NCI-H1436 (cell line): ENCODE measurements at regions not wholly inside any gene's neighbourhood (a gene's known extent, or its start where the extent isn't known, plus 50 kb on each side); places are given as distances from the start of the nearest gene placed in this dataset.
"Not testable (repeated sequence)": the region's sequence is repeated elsewhere in the genome, so short reads cannot be mapped to it uniquely, and the experiment has no call there.

Source experiments
- DNase-seq: peaks from one replicate; lab custom pipeline; 2025; lab: John Stamatoyannopoulos, UW

- DNase-seq: peak; percentile 42
Observed at GRCh38 chr5:36739751-36740221, 133.4 kb downstream of the SLC1A3 start.

- no peak for DNase-seq
Observed at GRCh38 chr5:36740259-36740898, 134.0 kb downstream of the SLC1A3 start.

GRCh38 chr5:36741128-36741527, 134.7 kb downstream of the SLC1A3 start:
- no peak for DNase-seq

GRCh38 chr5:36743891-36744772, 132.4 kb upstream of the NIPBL start:
- no peak for DNase-seq

GRCh38 chr5:36744773-36745589, 131.6 kb upstream of the NIPBL start:
- DNase-seq: no peak

GRCh38 chr5:36747794-36748193, 128.8 kb upstream of the NIPBL start:
- not testable (repeated sequence) for DNase-seq

- no peak for DNase-seq
Observed at GRCh38 chr5:36751886-36752285, 124.7 kb upstream of the NIPBL start.

GRCh38 chr5:36755342-36755741, 121.2 kb upstream of the NIPBL start:
- no peak for DNase-seq

- no peak for DNase-seq
Observed at GRCh38 chr5:36755920-36756488, 120.6 kb upstream of the NIPBL start.

GRCh38 chr5:36756848-36757247, 119.7 kb upstream of the NIPBL start:
- DNase-seq: no peak

- no peak for DNase-seq
Observed at GRCh38 chr5:36759117-36759516, 117.5 kb upstream of the NIPBL start.

- no peak for DNase-seq
Observed at GRCh38 chr5:36763454-36763853, 113.1 kb upstream of the NIPBL start.

GRCh38 chr5:36765876-36766275, 110.7 kb upstream of the NIPBL start:
- no peak for DNase-seq

GRCh38 chr5:36766981-36767380, 109.6 kb upstream of the NIPBL start:
- no peak for DNase-seq

- no peak for DNase-seq
Observed at GRCh38 chr5:36768450-36768849, 108.1 kb upstream of the NIPBL start.

- no peak for DNase-seq
Observed at GRCh38 chr5:36769129-36769770, 107.3 kb upstream of the NIPBL start.

GRCh38 chr5:36770125-36770524, 106.4 kb upstream of the NIPBL start:
- DNase-seq: no peak

- no peak for DNase-seq
Observed at GRCh38 chr5:36772276-36773140, 104.1 kb upstream of the NIPBL start.

- DNase-seq: no peak
Observed at GRCh38 chr5:36777105-36777757, 99.3 kb upstream of the NIPBL start.

- DNase-seq: no peak
Observed at GRCh38 chr5:36778336-36778735, 98.2 kb upstream of the NIPBL start.
